WTC11 (cell line): ENCODE measurements at regions not wholly inside any gene's neighbourhood (a gene's known extent, or its start where the extent isn't known, plus 50 kb on each side); places are given as distances from the start of the nearest gene placed in this dataset.

Experiments used
- ATAC-seq: fragments of 200-7000 bp; cut with Tn5 transposase; 2 replicates; pipeline ENCODE4 v1.10.0; 2021; ENCODE audit warnings: mild to moderate bottlenecking, moderate library complexity
- CTCF ChIA-PET: fragments of 300-600 bp; sonication (Branson Sonifier 250); formaldehyde crosslinking; loops from one replicate; lab custom pipeline; 2021; ENCODE audit warnings: antibody characterized with exemption; lab: Charles Lee
- POLR2A ChIA-PET: fragments of 350-600 bp; sonication (Branson Sonifier 250); formaldehyde crosslinking; loops from one replicate; lab custom pipeline; 2021; ENCODE audit warnings: antibody characterized with exemption; lab: Charles Lee
- DNase-seq: peaks from one replicate; pipeline ENCODE4 v3.0.0; 2021; ENCODE audit warnings: low spot score
- H3K27ac Mint-ChIP-seq: 2 replicates; pipeline ENCODE4 v1.8.0; 2021; ENCODE audit warnings: mixed read lengths
- H3K27me3 Mint-ChIP-seq: 2 replicates; pipeline ENCODE4 v1.8.0; 2021; ENCODE audit warnings: low read depth, mild to moderate bottlenecking, moderate library complexity, mixed read lengths
- H3K36me3 Mint-ChIP-seq: 2 replicates; pipeline ENCODE4 v1.8.0; 2021; ENCODE audit warnings: mixed read lengths
- H3K4me1 Mint-ChIP-seq: 2 replicates; pipeline ENCODE4 v1.8.0; 2022; ENCODE audit warnings: mixed read lengths
- H3K4me3 Mint-ChIP-seq: 2 replicates; pipeline ENCODE4 v1.8.0; 2021; ENCODE audit warnings: mild to moderate bottlenecking, moderate library complexity, mixed read lengths
- H3K9me3 Mint-ChIP-seq: 2 replicates; pipeline ENCODE4 v1.8.0; 2021; ENCODE audit warnings: mixed read lengths
- ATF1 ChIP-seq: sonication (generic); formaldehyde crosslinking; IDR thresholded peaks from 2 replicates; pipeline ENCODE4 v1.8.1; 2023; ENCODE audit warnings: mild to moderate bottlenecking, moderate library complexity, missing genetic modification reagents
- IRF2 ChIP-seq: sonication (generic); formaldehyde crosslinking; IDR thresholded peaks from 2 replicates; pipeline ENCODE4 v1.8.0; 2022; ENCODE audit warnings: low read depth, missing genetic modification reagents, borderline replicate concordance
- JAZF1 ChIP-seq: fragments of 250-450 bp; sonication (Bioruptor Pico); IDR thresholded peaks from 2 replicates; pipeline ENCODE4 v1.9.0; 2021; ENCODE audit warnings: moderate library complexity, mild to moderate bottlenecking, inconsistent platforms
- KAT7 ChIP-seq: sonication (generic); formaldehyde crosslinking; IDR thresholded peaks from 2 replicates; pipeline ENCODE4 v1.8.1; 2023; ENCODE audit warnings: missing genetic modification reagents, mild to moderate bottlenecking, borderline replicate concordance
- MYBL2 ChIP-seq: sonication (generic); formaldehyde crosslinking; IDR thresholded peaks from 2 replicates; pipeline ENCODE4 v1.8.1; 2023; ENCODE audit warnings: mild to moderate bottlenecking, moderate library complexity, missing genetic modification reagents
- NFATC4 ChIP-seq: fragments of 250-450 bp; sonication (Bioruptor Pico); IDR thresholded peaks from 2 replicates; pipeline ENCODE4 v1.9.0; 2021; ENCODE audit warnings: mild to moderate bottlenecking
- NR1H2 ChIP-seq: sonication (generic); formaldehyde crosslinking; IDR thresholded peaks from 2 replicates; pipeline ENCODE4 v1.9.0; 2021; ENCODE audit warnings: mild to moderate bottlenecking, moderate library complexity, missing genetic modification reagents
- NR2C2 ChIP-seq: sonication (generic); formaldehyde crosslinking; IDR thresholded peaks from 2 replicates; pipeline ENCODE4 v1.8.0; 2022; ENCODE audit warnings: mild to moderate bottlenecking, missing genetic modification reagents
- OVOL2 ChIP-seq: fragments of 250-450 bp; sonication (Bioruptor Pico); IDR thresholded peaks from 2 replicates; pipeline ENCODE4 v1.9.0; 2021; ENCODE audit warnings: mild to moderate bottlenecking, borderline replicate concordance
- RELA ChIP-seq: sonication (generic); formaldehyde crosslinking; IDR thresholded peaks from 2 replicates; pipeline ENCODE4 v1.8.1; 2022; ENCODE audit warnings: missing genetic modification reagents, mild to moderate bottlenecking, borderline replicate concordance
- SP1 ChIP-seq: sonication (generic); formaldehyde crosslinking; conservative IDR thresholded peaks from 2 replicates; pipeline ENCODE4 v1.8.1; 2022; ENCODE audit warnings: missing genetic modification reagents
- TCF7 ChIP-seq: sonication (generic); formaldehyde crosslinking; IDR thresholded peaks from 2 replicates; pipeline ENCODE4 v1.8.0; 2022; ENCODE audit warnings: mild to moderate bottlenecking, low read depth, missing genetic modification reagents, moderate library complexity
- ZBTB21 ChIP-seq: sonication (generic); formaldehyde crosslinking; IDR thresholded peaks from 2 replicates; pipeline ENCODE4 v1.8.1; 2023; ENCODE audit warnings: mild to moderate bottlenecking, missing genetic modification reagents, borderline replicate concordance
- TF ChIP-seq, protein P1 (sequence below): sonication (generic); formaldehyde crosslinking; IDR thresholded peaks from 2 replicates; pipeline ENCODE4 v1.8.1; 2022; ENCODE audit warnings: mild to moderate bottlenecking, missing genetic modification reagents, moderate library complexity, borderline replicate concordance
- TF ChIP-seq, protein P2 (sequence below): fragments of 250-450 bp; sonication (Bioruptor Pico); IDR thresholded peaks from 2 replicates; pipeline ENCODE4 v1.9.0; 2021; ENCODE audit warnings: moderate library complexity, mild to moderate bottlenecking, inconsistent platforms, borderline replicate concordance
- TF ChIP-seq, protein P3 (sequence below): sonication (generic); formaldehyde crosslinking; IDR thresholded peaks from 2 replicates; pipeline ENCODE4 v1.8.1; 2022; ENCODE audit warnings: missing genetic modification reagents, borderline replicate concordance
- TF ChIP-seq, protein P4 (sequence below): sonication (generic); formaldehyde crosslinking; IDR thresholded peaks from 2 replicates; pipeline ENCODE4 v1.8.1; 2022; ENCODE audit warnings: mild to moderate bottlenecking, moderate library complexity, missing genetic modification reagents
- TF ChIP-seq, protein P5 (sequence below): sonication (generic); formaldehyde crosslinking; IDR thresholded peaks from 2 replicates; pipeline ENCODE4 v1.8.1; 2023; ENCODE audit warnings: mild to moderate bottlenecking, moderate library complexity, missing genetic modification reagents
- TF ChIP-seq, protein P6 (sequence below): fragments of 250-450 bp; sonication (Bioruptor Pico); IDR thresholded peaks from 2 replicates; pipeline ENCODE4 v1.8.0; 2021; ENCODE audit warnings: mild to moderate bottlenecking

DNA sequence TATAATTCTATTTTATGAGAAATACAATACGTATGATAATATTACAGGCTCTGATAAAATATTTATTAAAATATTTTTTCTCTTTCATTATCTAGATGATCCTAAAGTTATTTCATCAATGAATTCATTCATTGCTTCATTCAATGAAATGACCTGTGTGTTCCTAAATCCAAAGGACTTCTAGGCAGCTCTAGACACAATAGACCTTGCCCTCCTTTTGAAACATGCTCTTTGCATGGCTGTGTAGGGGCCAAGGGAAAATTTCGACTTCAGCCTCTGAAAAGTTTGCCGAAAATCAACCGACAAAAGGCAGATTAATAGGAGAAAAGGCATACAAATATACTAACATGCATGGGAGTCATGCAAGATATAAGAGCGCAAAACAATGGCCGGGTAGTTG is 402.0 kb downstream of the ELAVL2 start (continued):
- TF ChIP-seq, protein P1, sequence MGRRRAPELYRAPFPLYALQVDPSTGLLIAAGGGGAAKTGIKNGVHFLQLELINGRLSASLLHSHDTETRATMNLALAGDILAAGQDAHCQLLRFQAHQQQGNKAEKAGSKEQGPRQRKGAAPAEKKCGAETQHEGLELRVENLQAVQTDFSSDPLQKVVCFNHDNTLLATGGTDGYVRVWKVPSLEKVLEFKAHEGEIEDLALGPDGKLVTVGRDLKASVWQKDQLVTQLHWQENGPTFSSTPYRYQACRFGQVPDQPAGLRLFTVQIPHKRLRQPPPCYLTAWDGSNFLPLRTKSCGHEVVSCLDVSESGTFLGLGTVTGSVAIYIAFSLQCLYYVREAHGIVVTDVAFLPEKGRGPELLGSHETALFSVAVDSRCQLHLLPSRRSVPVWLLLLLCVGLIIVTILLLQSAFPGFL, result no peak
- TF ChIP-seq NFATC4 (CRISPR knock-in tag) (no peak), JAZF1 (CRISPR knock-in tag) (no peak)
- TF ChIP-seq, protein P2, sequence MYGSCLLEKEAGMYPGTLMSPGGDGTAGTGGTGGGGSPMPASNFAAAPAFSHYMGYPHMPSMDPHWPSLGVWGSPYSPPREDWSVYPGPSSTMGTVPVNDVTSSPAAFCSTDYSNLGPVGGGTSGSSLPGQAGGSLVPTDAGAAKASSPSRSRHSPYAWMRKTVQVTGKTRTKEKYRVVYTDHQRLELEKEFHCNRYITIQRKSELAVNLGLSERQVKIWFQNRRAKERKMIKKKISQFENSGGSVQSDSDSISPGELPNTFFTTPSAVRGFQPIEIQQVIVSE (CRISPR knock-in tag), result no peak
- TF ChIP-seq, protein P3, sequence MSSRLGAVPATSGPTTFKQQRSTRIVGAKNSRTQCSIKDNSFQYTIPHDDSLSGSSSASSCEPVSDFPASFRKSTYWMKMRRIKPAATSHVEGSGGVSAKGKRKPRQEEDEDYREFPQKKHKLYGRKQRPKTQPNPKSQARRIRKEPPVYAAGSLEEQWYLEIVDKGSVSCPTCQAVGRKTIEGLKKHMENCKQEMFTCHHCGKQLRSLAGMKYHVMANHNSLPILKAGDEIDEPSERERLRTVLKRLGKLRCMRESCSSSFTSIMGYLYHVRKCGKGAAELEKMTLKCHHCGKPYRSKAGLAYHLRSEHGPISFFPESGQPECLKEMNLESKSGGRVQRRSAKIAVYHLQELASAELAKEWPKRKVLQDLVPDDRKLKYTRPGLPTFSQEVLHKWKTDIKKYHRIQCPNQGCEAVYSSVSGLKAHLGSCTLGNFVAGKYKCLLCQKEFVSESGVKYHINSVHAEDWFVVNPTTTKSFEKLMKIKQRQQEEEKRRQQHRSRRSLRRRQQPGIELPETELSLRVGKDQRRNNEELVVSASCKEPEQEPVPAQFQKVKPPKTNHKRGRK, result no peak

DNA sequence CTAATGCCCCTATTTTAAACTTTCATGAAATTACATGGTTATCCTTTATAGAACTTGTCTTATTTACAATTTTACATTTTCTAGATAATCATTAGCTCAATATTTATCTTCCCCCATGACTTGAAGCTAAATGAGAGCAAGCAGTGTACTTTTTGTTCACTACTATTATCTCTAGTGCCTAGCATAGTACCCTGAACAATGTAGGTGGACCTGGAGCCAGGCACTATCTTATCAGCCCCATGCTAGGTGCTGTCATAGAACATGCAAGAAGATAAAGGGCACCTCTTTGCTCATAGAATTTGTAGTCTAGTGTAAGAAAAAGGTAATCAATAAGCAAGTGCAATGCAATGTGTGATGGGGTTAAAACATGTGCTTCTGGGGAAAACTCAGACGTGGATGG is 399.9 kb downstream of the ELAVL2 start:
- ATAC-seq (no peak), DNase-seq (no peak)
- no peak for TF ChIP-seq MYBL2 (CRISPR knock-in tag)
- no peak for TF ChIP-seq NR1H2 (CRISPR knock-in tag)
- TF ChIP-seq NR2C2, result no peak
- no peak for TF ChIP-seq OVOL2 (CRISPR knock-in tag)
- TF ChIP-seq, protein P4, sequence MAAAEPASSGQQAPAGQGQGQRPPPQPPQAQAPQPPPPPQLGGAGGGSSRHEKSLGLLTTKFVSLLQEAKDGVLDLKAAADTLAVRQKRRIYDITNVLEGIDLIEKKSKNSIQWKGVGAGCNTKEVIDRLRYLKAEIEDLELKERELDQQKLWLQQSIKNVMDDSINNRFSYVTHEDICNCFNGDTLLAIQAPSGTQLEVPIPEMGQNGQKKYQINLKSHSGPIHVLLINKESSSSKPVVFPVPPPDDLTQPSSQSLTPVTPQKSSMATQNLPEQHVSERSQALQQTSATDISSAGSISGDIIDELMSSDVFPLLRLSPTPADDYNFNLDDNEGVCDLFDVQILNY (CRISPR knock-in tag), result no peak
- no peak for TF ChIP-seq SP1 (CRISPR knock-in tag)
- no peak for TF ChIP-seq ATF1 (CRISPR knock-in tag)
- no peak for TF ChIP-seq RELA (CRISPR knock-in tag)
- TF ChIP-seq, protein P5, sequence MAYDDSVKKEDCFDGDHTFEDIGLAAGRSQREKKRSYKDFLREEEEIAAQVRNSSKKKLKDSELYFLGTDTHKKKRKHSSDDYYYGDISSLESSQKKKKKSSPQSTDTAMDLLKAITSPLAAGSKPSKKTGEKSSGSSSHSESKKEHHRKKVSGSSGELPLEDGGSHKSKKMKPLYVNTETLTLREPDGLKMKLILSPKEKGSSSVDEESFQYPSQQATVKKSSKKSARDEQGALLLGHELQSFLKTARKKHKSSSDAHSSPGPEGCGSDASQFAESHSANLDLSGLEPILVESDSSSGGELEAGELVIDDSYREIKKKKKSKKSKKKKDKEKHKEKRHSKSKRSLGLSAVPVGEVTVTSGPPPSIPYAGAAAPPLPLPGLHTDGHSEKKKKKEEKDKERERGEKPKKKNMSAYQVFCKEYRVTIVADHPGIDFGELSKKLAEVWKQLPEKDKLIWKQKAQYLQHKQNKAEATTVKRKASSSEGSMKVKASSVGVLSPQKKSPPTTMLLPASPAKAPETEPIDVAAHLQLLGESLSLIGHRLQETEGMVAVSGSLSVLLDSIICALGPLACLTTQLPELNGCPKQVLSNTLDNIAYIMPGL (CRISPR knock-in tag), result no peak
- no peak for TF ChIP-seq IRF2 (CRISPR knock-in tag)
- TF ChIP-seq, protein P6, sequence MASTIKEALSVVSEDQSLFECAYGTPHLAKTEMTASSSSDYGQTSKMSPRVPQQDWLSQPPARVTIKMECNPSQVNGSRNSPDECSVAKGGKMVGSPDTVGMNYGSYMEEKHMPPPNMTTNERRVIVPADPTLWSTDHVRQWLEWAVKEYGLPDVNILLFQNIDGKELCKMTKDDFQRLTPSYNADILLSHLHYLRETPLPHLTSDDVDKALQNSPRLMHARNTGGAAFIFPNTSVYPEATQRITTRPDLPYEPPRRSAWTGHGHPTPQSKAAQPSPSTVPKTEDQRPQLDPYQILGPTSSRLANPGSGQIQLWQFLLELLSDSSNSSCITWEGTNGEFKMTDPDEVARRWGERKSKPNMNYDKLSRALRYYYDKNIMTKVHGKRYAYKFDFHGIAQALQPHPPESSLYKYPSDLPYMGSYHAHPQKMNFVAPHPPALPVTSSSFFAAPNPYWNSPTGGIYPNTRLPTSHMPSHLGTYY, result no peak
- no peak for TF ChIP-seq TCF7 (CRISPR knock-in tag)
- TF ChIP-seq ZBTB21 (CRISPR knock-in tag), result no peak
- no peak for TF ChIP-seq KAT7
- CTCF ChIA-PET, result no interaction called here
- Mint-ChIP-seq H3K4me3 (no peak overlapping the region), H3K27me3 (no peaks in the 10 kb centered on the region), H3K4me1 (0 out of 2 replicates have a peak, but pooled peaks cover 3% of the 10 kb centered on the region), H3K9me3 (no peaks in the 10 kb centered on the region), H3K36me3 (no peaks in the 10 kb centered on the region), H3K27ac (no peak overlapping the region)
- POLR2A ChIA-PET, result no interaction called here
